Activated naive CD4-positive, alpha-beta T cell (primary cell): ENCODE measurements at regions not wholly inside any gene's neighbourhood (a gene's known extent, or its start where the extent isn't known, plus 50 kb on each side); places are given as distances from the start of the nearest gene placed in this dataset.

Experiments used
- DNase-seq, 4 experiments: peaks; one replicate each; lab custom pipeline; 2025; lab: John Stamatoyannopoulos, UW

GRCh38 chr1:88003255-88003654, 674.6 kb downstream of the LMO4 start:
- no peak for DNase-seq

GRCh38 chr1:88009916-88010315, 674.2 kb upstream of the PKN2 start:
- no peak for DNase-seq

DNA sequence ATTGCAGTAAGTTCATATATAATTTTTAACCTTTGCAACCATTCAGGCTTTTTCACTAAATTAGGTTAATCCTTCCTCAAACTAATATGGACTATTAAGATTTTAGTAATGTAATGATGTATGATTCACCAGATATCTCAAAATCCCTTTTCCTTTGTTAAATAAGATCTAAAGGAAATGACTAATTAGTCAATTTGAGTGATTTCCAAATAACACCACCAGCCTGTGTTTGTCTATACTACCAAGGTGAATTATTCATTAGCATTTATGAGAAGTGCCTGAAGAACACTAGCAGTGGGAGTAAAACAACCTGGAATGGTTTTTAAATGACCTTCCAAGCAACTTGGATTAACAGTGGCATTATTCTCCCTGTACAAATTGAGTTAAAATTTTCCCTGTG, 670.6 kb upstream of the PKN2 start:
- DNase-seq, result no peak

- no peak for DNase-seq
Measured at GRCh38 chr1:88014131-88014530, 669.9 kb upstream of the PKN2 start.

DNA sequence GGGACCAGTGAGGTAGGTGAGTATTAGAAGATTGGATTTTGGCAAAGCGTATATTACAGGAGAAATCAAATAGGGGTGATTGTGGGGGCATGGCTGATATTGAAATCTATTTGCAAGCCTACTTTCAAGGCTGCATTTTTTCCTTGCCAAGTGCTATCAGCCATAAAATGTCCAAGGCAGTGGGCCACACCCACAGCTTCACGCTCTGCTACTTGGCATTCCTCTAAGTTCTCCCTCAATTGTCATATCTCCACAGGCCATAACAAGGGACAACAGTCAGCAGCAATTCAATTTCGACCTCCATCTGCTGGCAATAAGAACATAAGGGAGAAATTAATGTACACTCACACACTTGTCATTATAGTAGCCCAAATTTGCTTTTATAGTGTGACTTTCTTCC, 667.1 kb upstream of the PKN2 start:
- DNase-seq, result no peak

- no peak for DNase-seq
Measured at GRCh38 chr1:88021529-88021928, 662.5 kb upstream of the PKN2 start.

- no peak for DNase-seq
Measured at GRCh38 chr1:88022516-88022915, 661.6 kb upstream of the PKN2 start.

GRCh38 chr1:88029142-88029541, 654.9 kb upstream of the PKN2 start:
- no peak for DNase-seq

DNA sequence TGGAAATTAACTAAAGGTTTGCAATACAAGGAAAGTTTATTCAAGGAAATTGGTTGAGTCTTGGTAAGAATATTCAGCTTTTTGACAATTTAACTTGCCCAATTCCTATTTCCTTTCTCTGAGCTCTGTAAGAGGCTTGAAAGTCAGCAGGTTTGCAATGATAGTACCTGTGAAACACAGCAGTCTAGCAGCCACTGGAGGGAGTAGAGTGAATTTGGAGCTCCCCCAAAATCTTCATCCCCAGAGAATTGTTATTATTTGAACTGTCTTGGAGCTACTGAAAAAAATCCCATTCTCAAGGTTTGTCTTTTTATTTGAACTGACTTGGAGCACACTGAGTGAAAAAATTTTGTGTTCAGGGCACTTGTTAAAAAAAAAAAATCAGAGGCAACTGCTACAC, 654.2 kb upstream of the PKN2 start:
- DNase-seq, result no peak

- DNase-seq, result no peak
Measured at GRCh38 chr1:88035578-88035977, 648.5 kb upstream of the PKN2 start.

DNA sequence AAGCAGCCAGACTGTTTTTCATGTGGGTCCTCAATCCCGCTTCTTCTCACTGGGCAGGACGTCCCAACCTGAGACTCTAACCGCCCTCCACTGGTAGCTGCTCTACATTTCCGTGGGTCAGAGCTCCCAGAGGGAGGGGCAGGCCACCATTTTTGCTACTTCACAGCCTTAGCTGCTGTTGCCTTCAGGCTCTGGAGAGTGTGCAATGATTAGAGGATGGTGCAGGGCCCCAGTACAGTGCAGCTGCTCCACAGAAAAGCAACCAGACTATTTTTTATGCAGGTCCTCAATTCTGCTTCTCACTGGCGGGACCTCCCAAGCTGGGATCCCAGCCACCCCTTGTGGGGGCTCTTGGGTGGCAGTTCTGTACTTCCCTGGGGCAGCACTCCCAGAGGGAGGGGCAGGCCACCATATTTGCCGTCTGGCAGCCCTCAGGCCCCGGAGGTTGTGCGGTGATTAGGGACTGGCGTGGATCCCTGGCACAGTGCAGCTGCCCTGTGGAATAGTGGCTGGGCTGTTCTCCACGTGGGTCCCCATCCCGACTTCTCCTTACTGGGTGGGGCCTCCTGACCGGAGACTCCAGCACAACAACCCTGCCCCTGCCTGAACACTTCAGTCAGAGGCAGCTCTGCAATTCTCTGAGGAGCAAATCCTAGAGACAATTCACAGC, 647.6 kb upstream of the PKN2 start:
- DNase-seq, result no peak

GRCh38 chr1:88039240-88039639, 644.8 kb upstream of the PKN2 start:
- no peak for DNase-seq

DNA sequence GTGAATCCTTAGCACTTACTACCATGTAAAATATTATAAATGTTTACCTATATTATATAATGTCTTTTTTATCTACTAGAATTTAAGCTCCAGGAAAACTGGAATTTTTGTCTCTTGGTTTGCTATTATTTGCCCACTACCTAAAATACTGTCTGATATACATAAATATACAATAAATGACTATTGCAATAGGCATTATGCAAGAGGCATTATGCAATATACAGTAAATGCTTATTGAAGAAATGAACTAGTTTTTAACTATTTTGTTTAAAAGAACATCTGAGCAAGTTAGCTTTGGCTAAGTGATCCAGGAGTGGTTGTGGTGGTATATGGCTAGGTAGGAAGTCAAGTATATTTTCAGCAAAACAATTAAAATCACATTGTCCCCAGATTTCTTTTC, 640.2 kb upstream of the PKN2 start:
- DNase-seq, result no peak

DNA sequence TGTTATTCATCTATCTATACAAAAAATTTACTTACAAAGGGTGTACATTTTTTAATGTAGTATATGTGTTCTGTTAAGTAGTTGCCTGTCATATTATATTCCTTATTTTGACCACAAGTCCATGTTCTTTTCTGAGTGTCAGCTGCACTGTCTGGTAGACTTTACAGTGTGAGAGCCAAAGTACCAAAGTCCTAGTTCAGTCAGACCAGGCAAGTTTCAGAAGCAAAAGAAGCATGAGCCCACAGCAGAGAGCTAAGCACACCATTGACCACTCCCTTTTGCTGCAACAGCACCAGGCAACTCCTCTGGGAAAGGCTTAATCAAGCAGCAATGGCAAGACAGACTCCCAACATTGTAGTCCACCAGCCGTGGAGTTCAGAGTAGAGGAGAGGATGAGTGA, 631.9 kb upstream of the PKN2 start:
- no peak for DNase-seq

DNA sequence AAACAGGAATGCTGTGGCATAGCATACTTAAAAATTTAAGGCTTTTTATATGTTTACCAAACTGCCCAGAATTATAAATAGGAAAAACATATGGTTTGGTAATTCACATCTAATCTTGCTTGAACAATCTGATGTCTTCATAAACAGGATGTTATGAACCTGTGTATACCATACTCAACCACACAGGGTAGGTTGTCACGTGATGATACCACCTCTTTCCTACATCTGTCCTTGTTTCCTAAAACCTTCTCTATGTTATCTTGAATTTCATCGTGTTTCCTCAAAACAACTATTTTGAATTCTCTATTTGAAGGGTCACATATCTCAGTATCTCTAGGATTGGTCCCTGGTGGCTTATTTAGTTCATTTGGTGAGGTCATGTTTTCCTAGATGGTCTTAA, 631.0 kb upstream of the PKN2 start:
- no peak for DNase-seq

- no peak for DNase-seq
Measured at GRCh38 chr1:88056881-88057280, 627.2 kb upstream of the PKN2 start.

- DNase-seq, result no peak
Measured at GRCh38 chr1:88058205-88058604, 625.9 kb upstream of the PKN2 start.

DNA sequence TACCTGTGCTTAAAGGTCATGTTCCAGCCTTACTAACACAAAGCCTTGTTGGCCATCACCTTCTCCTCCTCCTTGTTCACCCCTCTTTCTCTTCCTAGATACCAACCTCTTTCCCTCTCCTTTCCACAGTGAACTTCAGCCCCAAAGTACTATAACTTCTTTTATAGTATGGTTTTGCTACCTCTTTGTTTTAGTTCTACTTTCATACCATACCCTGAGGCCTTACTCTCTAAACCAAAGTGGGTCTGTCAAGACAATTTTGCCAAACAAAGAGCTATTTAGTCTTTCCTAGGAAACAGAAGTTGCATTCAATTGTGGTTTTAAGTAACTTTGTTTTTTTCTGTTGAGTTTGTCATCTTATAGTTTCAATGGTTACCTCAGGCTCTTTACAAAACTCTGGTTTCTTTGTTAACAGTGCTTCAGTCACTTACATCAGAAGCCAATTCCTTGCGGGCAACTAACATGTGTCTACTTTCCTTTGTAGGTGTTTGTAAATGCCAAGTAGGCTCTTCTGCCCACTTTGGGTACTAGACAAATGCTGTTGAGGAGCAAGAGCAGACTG, 623.9 kb upstream of the PKN2 start:
- no peak for DNase-seq

- DNase-seq, result no peak
Measured at GRCh38 chr1:88060750-88061491, 623.2 kb upstream of the PKN2 start.

GRCh38 chr1:88061492-88062177, 622.4 kb upstream of the PKN2 start:
- DNase-seq, result no peak

DNA sequence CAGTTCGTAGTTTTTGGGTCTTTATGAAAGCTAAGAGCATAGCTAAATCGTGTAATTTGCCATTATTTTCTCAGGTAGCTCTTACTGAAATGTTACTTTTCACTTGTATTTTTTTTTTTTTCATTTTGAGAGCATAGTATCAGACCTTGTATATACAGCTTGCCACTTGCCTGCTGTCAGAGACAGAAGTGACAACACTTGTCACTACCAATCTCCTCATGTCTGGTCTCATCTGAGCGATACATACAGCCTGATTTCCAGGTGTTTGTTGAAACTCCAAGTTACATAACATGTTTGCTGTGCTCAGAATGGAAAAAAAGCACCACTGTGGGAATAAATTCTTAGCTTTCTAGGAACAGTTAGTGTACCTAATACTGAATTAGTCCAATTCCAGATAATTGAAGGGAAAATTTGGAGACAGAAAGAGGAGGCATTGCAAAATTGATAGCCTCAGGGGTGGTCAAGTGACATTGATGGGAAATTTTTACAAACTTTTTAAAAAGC, 621.4 kb upstream of the PKN2 start:
- no peak for DNase-seq

DNA sequence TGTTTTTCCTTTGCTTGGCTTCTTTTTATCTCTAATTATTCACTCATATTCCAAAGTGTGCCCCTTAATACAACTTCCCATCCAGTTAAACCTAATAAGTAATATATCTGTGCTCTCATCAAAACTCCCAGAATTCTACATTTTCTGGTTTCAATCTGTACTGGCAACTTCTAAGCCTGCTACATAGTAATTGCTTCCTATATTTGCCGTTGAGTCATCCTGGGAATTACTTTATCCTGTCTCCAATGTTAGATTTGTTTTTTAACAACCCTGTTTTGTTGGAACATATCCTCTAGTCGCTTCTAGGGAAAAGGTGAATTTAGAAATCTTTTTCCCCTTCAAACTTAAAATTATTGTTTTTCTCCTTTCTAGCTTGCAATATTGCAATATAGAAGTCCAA, 620.5 kb upstream of the PKN2 start:
- no peak for DNase-seq
